SK-N-SH (cell line): ENCODE measurements at regions not wholly inside any gene's neighbourhood (a gene's known extent, or its start where the extent isn't known, plus 50 kb on each side); places are given as distances from the start of the nearest gene placed in this dataset.

Source experiments
- CTCF ChIA-PET: fragments of 300-600, 350-600 bp; formaldehyde crosslinking; extraction: SDS; loops from one replicate; lab custom pipeline; 2021; lab: Yijun Ruan, JAX
- POLR2A ChIA-PET: fragments of 350-600 bp; sonication (Branson Sonifier 250); formaldehyde crosslinking; extraction: SDS; loops from one replicate; lab custom pipeline; 2020; ENCODE audit warnings: antibody characterized with exemption, inconsistent platforms; lab: Yijun Ruan, JAX
- DNase-seq: peaks from one replicate; pipeline ENCODE4 v3.0.0; 2012
- H2AFZ ChIP-seq: fragments of 200-600 bp; sonication (generic); 2 replicates; pipeline ENCODE4 v1.8.1; 2016; ENCODE audit warnings: antibody characterized with exemption, mild to moderate bottlenecking, low read depth
- H3F3A ChIP-seq: fragments of 200-600 bp; sonication (generic); replicated peaks from 2 replicates; pipeline ENCODE3; 2016; ENCODE audit warnings: antibody characterized with exemption, mild to moderate bottlenecking; ENCODE audit not compliant: insufficient read depth
- H3K27ac ChIP-seq, 2 experiments: fragments of 200-500 bp in 1 of 2; fragments of 200-600 bp in 1 of 2; sonication (Bioruptor generic) in 1 of 2; sonication (generic), shearing (Covaris generic) in 1 of 2; 2 replicates each; pipeline versions ENCODE4 v1.5.1 to v1.6.1; 2014 to 2016; ENCODE audit warnings: low read depth in 2 of 2, inconsistent platforms in 1 of 2, low read length in 1 of 2, mild to moderate bottlenecking in 1 of 2, mixed read lengths in 1 of 2
- H3K27me3 ChIP-seq: fragments of 200-600 bp; sonication (generic), shearing (Covaris generic); 2 replicates; pipeline ENCODE4 v1.6.1; 2016; ENCODE audit warnings: mixed run types; ENCODE audit not compliant: insufficient read depth
- H3K36me3 ChIP-seq, 2 experiments: fragments of 200-500 bp in 1 of 2; fragments of 200-600 bp in 1 of 2; sonication (Bioruptor generic) in 1 of 2; sonication (generic) in 1 of 2; replicated peaks in 1 of 2; 2 replicates each; pipeline versions ENCODE3 to v1.5.1; 2014 to 2016; ENCODE audit warnings: low read length in 1 of 2, mild to moderate bottlenecking in 1 of 2; ENCODE audit not compliant: insufficient read depth in 2 of 2, control insufficient read depth in 1 of 2
- H3K4me1 ChIP-seq, 2 experiments: fragments of 200-500 bp in 1 of 2; fragments of 200-600 bp in 1 of 2; sonication (Bioruptor generic) in 1 of 2; sonication (generic), shearing (Covaris generic) in 1 of 2; 2 replicates each; pipeline versions ENCODE4 v1.5.1 to v1.6.1; 2014 to 2016; ENCODE audit warnings: low read depth in 1 of 2, low read length in 1 of 2, mixed run types in 1 of 2; ENCODE audit not compliant: insufficient read depth in 2 of 2, control insufficient read depth in 1 of 2
- H3K4me2 ChIP-seq: fragments of 200-600 bp; sonication (generic), shearing (Covaris generic); 2 replicates; pipeline ENCODE4 v1.6.1; 2017; ENCODE audit warnings: mixed run types
- H3K4me3 ChIP-seq, 2 experiments: fragments of 200-500 bp in 1 of 2; fragments of 200-600 bp in 1 of 2; sonication (Bioruptor generic) in 1 of 2; sonication (generic), shearing (Covaris generic) in 1 of 2; 2 replicates each; pipeline versions ENCODE4 v1.5.1 to v1.8.1; 2014 to 2016; ENCODE audit warnings: low read depth in 2 of 2, inconsistent platforms in 1 of 2, low read length in 1 of 2, mild to moderate bottlenecking in 1 of 2, mixed read lengths in 1 of 2, moderate library complexity in 1 of 2
- H3K79me2 ChIP-seq: fragments of 200-600 bp; sonication (generic); 2 replicates; pipeline ENCODE4 v1.8.1; 2017; ENCODE audit warnings: mild to moderate bottlenecking; ENCODE audit not compliant: insufficient read depth
- H3K9ac ChIP-seq: fragments of 200-600 bp; sonication (generic); 2 replicates; pipeline ENCODE4 v1.6.1; 2017; ENCODE audit warnings: mixed run types
- H3K9me2 ChIP-seq: fragments of 200-600 bp; sonication (generic); 2 replicates; pipeline ENCODE4 v1.6.1; 2017; ENCODE audit warnings: mixed run types
- H3K9me3 ChIP-seq: fragments of 200-600 bp; sonication (generic); 2 replicates; pipeline ENCODE4 v1.6.1; 2017; ENCODE audit warnings: mixed run types, mild to moderate bottlenecking, moderate library complexity
- H4K20me1 ChIP-seq: fragments of 200-600 bp; sonication (generic); 2 replicates; pipeline ENCODE4 v1.6.1; 2017; ENCODE audit warnings: mild to moderate bottlenecking, mixed run types; ENCODE audit not compliant: insufficient read depth
- CHD2 ChIP-seq: fragments of 150-350 bp; IDR thresholded peaks from 2 replicates; pipeline ENCODE4 v1.6.1; 2018; ENCODE audit warnings: low read length; ENCODE audit not compliant: partially characterized antibody
- EP300 ChIP-seq, 2 experiments: IDR thresholded peaks; 2 replicates each; pipeline versions ENCODE4 v1.4.0 to v1.6.1; 2012; ENCODE audit warnings: borderline replicate concordance in 1 of 2, low read depth in 1 of 2, low read length in 1 of 2
- EZH2phosphoT487 ChIP-seq: fragments of 200-600 bp; sonication (generic); IDR thresholded peaks from 2 replicates; pipeline ENCODE4 v1.6.1; 2017; ENCODE audit warnings: low read depth, mixed run types, mild to moderate bottlenecking, antibody characterized with exemption, moderate library complexity, borderline replicate concordance
- FOSL2 ChIP-seq: IDR thresholded peaks from 2 replicates; pipeline ENCODE4 v1.4.0; 2012; ENCODE audit warnings: low read depth, mild to moderate bottlenecking, moderate library complexity, borderline replicate concordance
- GABPA ChIP-seq: IDR thresholded peaks from 2 replicates; pipeline ENCODE4 v1.4.0; 2012; ENCODE audit warnings: low read depth, mild to moderate bottlenecking
- JUND ChIP-seq: IDR thresholded peaks from 2 replicates; pipeline ENCODE4 v1.4.0; 2012
- MAX ChIP-seq: IDR thresholded peaks from 2 replicates; pipeline ENCODE4 v1.4.0; 2012; ENCODE audit warnings: low read depth
- MXI1 ChIP-seq: IDR thresholded peaks from 2 replicates; pipeline ENCODE4 v1.6.1; 2012; ENCODE audit warnings: mild to moderate bottlenecking, low read depth, low read length, improper control_type of control experiment
- NFIC ChIP-seq: IDR thresholded peaks from 2 replicates; pipeline ENCODE4 v1.4.0; 2012; ENCODE audit warnings: borderline replicate concordance
- PBX3 ChIP-seq: IDR thresholded peaks from 2 replicates; pipeline ENCODE4; 2012
- POLR2AphosphoS5 ChIP-seq: IDR thresholded peaks from 2 replicates; pipeline ENCODE4 v1.6.1; 2012; ENCODE audit warnings: low read depth, low read length
- RAD21 ChIP-seq: IDR thresholded peaks from 2 replicates; pipeline ENCODE4 v1.6.1; 2012; ENCODE audit warnings: mild to moderate bottlenecking, low read length
- RCOR1 ChIP-seq: fragments of 150-350 bp; IDR thresholded peaks from 2 replicates; pipeline ENCODE4 v1.6.1; 2017; ENCODE audit warnings: antibody characterized with exemption, low read length
- REST ChIP-seq: IDR thresholded peaks from 2 replicates; pipeline ENCODE4 v1.6.1; 2012; ENCODE audit warnings: mild to moderate bottlenecking, low read depth, low read length, moderate library complexity
- SIN3A ChIP-seq: IDR thresholded peaks from 2 replicates; pipeline ENCODE4 v1.6.1; 2012; ENCODE audit warnings: low read depth, mild to moderate bottlenecking, low read length, moderate library complexity, borderline replicate concordance
- SMC3 ChIP-seq: IDR thresholded peaks from 2 replicates; pipeline ENCODE4 v1.6.1; 2012; ENCODE audit warnings: low read depth, low read length, improper control_type of control experiment
- TCF12 ChIP-seq: IDR thresholded peaks from 2 replicates; pipeline ENCODE4 v1.4.0; 2012
- USF1 ChIP-seq: IDR thresholded peaks from 2 replicates; pipeline ENCODE4 v1.4.0; 2012; ENCODE audit warnings: low read depth, borderline replicate concordance
- WGBS: methylation state at CpG from one replicate; pipeline ENCODE4 v1.1.6; 2017; ENCODE audit warnings: low lambda C conversion rate; 5-methylcytosine and 5-hydroxymethylcytosine counted together
- TF ChIP-seq, protein P1 (sequence below): fragments of 200-600 bp; sonication (generic); IDR thresholded peaks from 2 replicates; pipeline ENCODE4 v1.6.1; 2017; ENCODE audit warnings: antibody characterized with exemption, mild to moderate bottlenecking, moderate library complexity

DNA sequence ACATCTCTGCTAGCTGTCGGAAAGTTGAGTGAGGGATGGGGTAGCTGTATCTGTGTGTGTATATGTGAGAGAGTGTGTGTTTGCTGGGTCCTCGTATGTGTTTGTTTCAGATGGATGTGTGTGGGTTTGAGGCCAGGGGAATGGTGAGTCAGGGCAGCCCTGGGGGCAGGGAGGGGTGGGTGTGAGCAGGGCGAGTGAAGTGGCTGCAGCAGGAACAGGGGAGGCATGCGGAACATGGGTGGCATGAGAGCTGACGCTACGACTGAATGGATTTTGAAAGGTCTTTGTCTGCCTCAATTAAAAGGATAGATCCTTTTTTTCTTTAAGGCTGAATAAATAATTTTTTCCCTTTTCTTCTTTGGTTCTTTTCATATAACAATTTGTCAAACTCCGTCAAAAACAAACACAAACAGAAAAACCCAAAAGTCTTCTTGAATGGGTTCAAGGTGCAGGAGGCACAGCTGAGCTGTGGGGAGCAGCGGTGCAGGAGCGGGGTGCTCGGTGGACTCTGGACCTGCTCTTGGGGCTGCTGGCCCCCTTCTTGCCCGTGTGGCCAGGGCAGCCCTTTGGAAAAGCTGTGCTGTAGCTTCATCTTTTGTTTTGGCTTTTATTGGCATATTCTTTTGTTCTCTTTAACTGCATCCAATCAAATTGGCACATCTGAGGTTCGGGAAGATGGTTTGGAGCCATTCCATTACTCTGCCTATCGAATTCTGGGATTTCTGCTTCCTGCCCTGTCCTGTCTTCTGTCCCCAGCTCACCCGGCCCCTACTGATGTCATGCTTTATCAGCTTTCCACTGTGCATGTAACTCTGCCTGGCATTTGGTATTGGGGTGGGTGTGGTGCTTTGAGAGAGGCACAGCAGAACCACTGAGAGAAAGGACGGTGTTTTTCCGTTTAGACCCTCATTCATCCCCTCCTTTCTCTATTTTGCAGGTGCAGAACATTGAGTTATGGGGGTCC lies 80.1 kb downstream of the ADAMTS15 start:
- Histone ChIP-seq H3K4me2 (no peak overlapping the region), H3K9ac (no peak overlapping the region), H3K4me1 (peaks cover 5 to 7% of the 10 kb centered on the region in 2 experiments; a peak in 1 of 4 replicates), H3K9me2 (no peaks in the 10 kb centered on the region), H3K27ac (no peak overlapping the region), H3K36me3 (no peaks in the 10 kb centered on the region), H3F3A (no peaks in the 10 kb centered on the region), H3K4me3 (no peak overlapping the region), H3K27me3 (no peaks in the 10 kb centered on the region), H3K9me3 (no peaks in the 10 kb centered on the region), H2AFZ (no peak overlapping the region), H3K79me2 (no peaks in the 10 kb centered on the region), H4K20me1 (no peaks in the 10 kb centered on the region)
- TF ChIP-seq USF1, result no peak
- no peak for TF ChIP-seq PBX3
- no peak for TF ChIP-seq MAX
- no peak for TF ChIP-seq RAD21
- no peak for TF ChIP-seq NFIC
- no peak for TF ChIP-seq MXI1
- TF ChIP-seq EZH2phosphoT487, result no peak
- no peak for TF ChIP-seq GABPA
- TF ChIP-seq JUND, result no peak
- ChIA-PET CTCF (interaction anchor here (1.4 kb wide), 1 partner anchor 334 kb away, joined by 4 read pairs; no protein-coding TSS in a partner anchor), POLR2A (no interaction called here)
- DNase-seq, result no peak
- WGBS, result 76% methylated on average over 14 of the region's 16 CpGs

- H3K4me1 ChIP-seq, result peaks cover 6 to 7% of the 10 kb centered on the region in 2 experiments; a peak in 1 of 4 replicates
- H2AFZ ChIP-seq, result no peak overlapping the region
- no peak for TF ChIP-seq RCOR1
- TF ChIP-seq FOSL2, result no peak
- TF ChIP-seq SMC3, result no peak
- no peak for TF ChIP-seq CHD2
- TF ChIP-seq REST, result no peak
- TF ChIP-seq EP300 (IDR thresholded peaks at IDR 0.05; ENCODE audit: borderline replicate concordance in 1 of 2, low read depth in 1 of 2, low read length in 1 of 2), result no peak
- no peak for TF ChIP-seq POLR2AphosphoS5
- TF ChIP-seq GABPA, result no peak
- TF ChIP-seq TCF12, result no peak
- TF ChIP-seq SIN3A, result no peak
- TF ChIP-seq, protein P1, sequence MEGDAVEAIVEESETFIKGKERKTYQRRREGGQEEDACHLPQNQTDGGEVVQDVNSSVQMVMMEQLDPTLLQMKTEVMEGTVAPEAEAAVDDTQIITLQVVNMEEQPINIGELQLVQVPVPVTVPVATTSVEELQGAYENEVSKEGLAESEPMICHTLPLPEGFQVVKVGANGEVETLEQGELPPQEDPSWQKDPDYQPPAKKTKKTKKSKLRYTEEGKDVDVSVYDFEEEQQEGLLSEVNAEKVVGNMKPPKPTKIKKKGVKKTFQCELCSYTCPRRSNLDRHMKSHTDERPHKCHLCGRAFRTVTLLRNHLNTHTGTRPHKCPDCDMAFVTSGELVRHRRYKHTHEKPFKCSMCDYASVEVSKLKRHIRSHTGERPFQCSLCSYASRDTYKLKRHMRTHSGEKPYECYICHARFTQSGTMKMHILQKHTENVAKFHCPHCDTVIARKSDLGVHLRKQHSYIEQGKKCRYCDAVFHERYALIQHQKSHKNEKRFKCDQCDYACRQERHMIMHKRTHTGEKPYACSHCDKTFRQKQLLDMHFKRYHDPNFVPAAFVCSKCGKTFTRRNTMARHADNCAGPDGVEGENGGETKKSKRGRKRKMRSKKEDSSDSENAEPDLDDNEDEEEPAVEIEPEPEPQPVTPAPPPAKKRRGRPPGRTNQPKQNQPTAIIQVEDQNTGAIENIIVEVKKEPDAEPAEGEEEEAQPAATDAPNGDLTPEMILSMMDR, result no peak
- DNase-seq, result no peak
- no peaks in the 10 kb centered on the region for H3K27me3 ChIP-seq
- no peaks in the 10 kb centered on the region for H3K9me3 ChIP-seq
- POLR2A ChIA-PET, result no interaction called here
- H3K9me2 ChIP-seq, result no peaks in the 10 kb centered on the region
- no peaks in the 10 kb centered on the region for H3F3A ChIP-seq
- no peaks in the 10 kb centered on the region for H3K36me3 ChIP-seq
- H3K4me2 ChIP-seq, result no peak overlapping the region
- no peaks in the 10 kb centered on the region for H3K79me2 ChIP-seq
- no peak overlapping the region for H3K27ac ChIP-seq
- H3K4me3 ChIP-seq, result no peak overlapping the region
- H3K9ac ChIP-seq, result no peak overlapping the region
- CTCF ChIA-PET, result interaction anchor here (1.1 kb wide), 1 partner anchor 99 kb away, joined by 4 read pairs; no protein-coding TSS in a partner anchor
- WGBS, result 81% methylated on average over 5 of the region's 5 CpGs
- no peaks in the 10 kb centered on the region for H4K20me1 ChIP-seq
Measured at GRCh38 chr11:130529366-130529765, 80.9 kb downstream of the ADAMTS15 start.
